Duodenal mucosa (tissue), 2 donors: ENCODE measurements at regions not wholly inside any gene's neighbourhood (a gene's known extent, or its start where the extent isn't known, plus 50 kb on each side); places are given as distances from the start of the nearest gene placed in this dataset.
"Not testable (repeated sequence)": the region's sequence is repeated elsewhere in the genome, so short reads cannot be mapped to it uniquely, and the experiment has no call there.

Experiments
- H3K27ac ChIP-seq: one replicate; pipeline ENCODE4 v1.7.0; 2013; ENCODE audit warnings: low read depth, low read length
- H3K27me3 ChIP-seq, 2 donors: one replicate each; pipeline ENCODE4 v1.7.0; 2013; ENCODE audit warnings: low read length in 2 of 2, control low read depth in 1 of 2; ENCODE audit not compliant: insufficient read depth in 2 of 2, control insufficient read depth in 1 of 2
- H3K36me3 ChIP-seq, 2 donors: one replicate each; pipeline ENCODE4 v1.7.0; 2013; ENCODE audit warnings: low read length in 2 of 2, control low read depth in 1 of 2; ENCODE audit not compliant: insufficient read depth in 2 of 2, control insufficient read depth in 1 of 2
- H3K4me1 ChIP-seq, 2 donors: one replicate each; pipeline ENCODE4 v1.7.0; 2013; ENCODE audit warnings: low read length in 2 of 2, control low read depth in 1 of 2; ENCODE audit not compliant: insufficient read depth in 2 of 2, control insufficient read depth in 1 of 2
- H3K4me3 ChIP-seq, 2 donors: one replicate each; pipeline ENCODE4 v1.7.0; 2013; ENCODE audit warnings: low read length in 2 of 2, low read depth in 1 of 2
- H3K9ac ChIP-seq, 2 donors: one replicate each; pipeline ENCODE4 v1.7.0; 2013; ENCODE audit warnings: low read length in 2 of 2, low read depth in 1 of 2
- H3K9me3 ChIP-seq, 2 donors: one replicate each; pipeline ENCODE4 v1.7.0; 2013; ENCODE audit warnings: low read length in 2 of 2, control low read depth in 1 of 2; ENCODE audit not compliant: control insufficient read depth in 1 of 2

- not testable (repeated sequence) for H3K36me3 ChIP-seq, H3K27me3 ChIP-seq, H3K27ac ChIP-seq, H3K9ac ChIP-seq, H3K4me3 ChIP-seq, H3K4me1 ChIP-seq, H3K9me3 ChIP-seq
Observed at GRCh38 chr16:16508344-16508743, 129.4 kb downstream of the NPIPA7 start.

- not testable (repeated sequence) for H3K9me3 ChIP-seq, H3K4me3 ChIP-seq, H3K27ac ChIP-seq, H3K36me3 ChIP-seq, H3K4me1 ChIP-seq, H3K9ac ChIP-seq, H3K27me3 ChIP-seq
Observed at GRCh38 chr16:16519395-16519794, 140.5 kb downstream of the NPIPA7 start.

GRCh38 chr16:16521239-16522002 lies 142.5 kb downstream of the NPIPA7 start:
- H3K27me3 ChIP-seq, H3K4me3 ChIP-seq, H3K9ac ChIP-seq, H3K27ac ChIP-seq, H3K9me3 ChIP-seq, H3K36me3 ChIP-seq, H3K4me1 ChIP-seq: not testable (repeated sequence)

- not testable (repeated sequence) for H3K4me1 ChIP-seq, H3K4me3 ChIP-seq, H3K9me3 ChIP-seq, H3K36me3 ChIP-seq, H3K27ac ChIP-seq, H3K9ac ChIP-seq, H3K27me3 ChIP-seq
Observed at GRCh38 chr16:16526998-16527397, 148.1 kb downstream of the NPIPA7 start.

DNA sequence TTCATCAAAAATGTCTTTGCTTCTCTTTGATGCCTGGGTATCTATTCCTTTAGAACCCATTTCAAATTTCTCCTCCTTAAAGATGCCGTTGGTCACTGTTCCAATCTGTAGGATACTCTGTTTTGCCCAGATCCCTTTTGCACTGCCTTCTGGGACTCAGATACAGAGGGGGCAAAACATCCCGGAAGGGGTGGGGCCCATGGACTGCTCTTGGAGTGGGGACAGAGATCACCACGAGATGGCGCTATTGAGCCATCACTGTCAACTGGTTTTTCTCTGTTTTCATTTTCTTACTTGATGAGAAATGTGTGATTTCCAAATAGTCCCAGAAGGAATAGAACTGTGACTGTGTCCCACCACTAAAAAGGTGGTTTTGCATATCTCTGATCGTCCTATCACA lies 151.8 kb downstream of the NPIPA7 start:
- H3K27me3 ChIP-seq, H3K4me3 ChIP-seq, H3K36me3 ChIP-seq, H3K9ac ChIP-seq, H3K9me3 ChIP-seq, H3K27ac ChIP-seq, H3K4me1 ChIP-seq: not testable (repeated sequence)

GRCh38 chr16:16535565-16535964 lies 156.6 kb downstream of the NPIPA7 start:
- not testable (repeated sequence) for H3K27me3 ChIP-seq, H3K27ac ChIP-seq, H3K36me3 ChIP-seq, H3K4me3 ChIP-seq, H3K9ac ChIP-seq, H3K9me3 ChIP-seq, H3K4me1 ChIP-seq

GRCh38 chr16:16536151-16536550 lies 157.2 kb downstream of the NPIPA7 start:
- not testable (repeated sequence) for H3K27ac ChIP-seq, H3K9me3 ChIP-seq, H3K36me3 ChIP-seq, H3K4me1 ChIP-seq, H3K4me3 ChIP-seq, H3K27me3 ChIP-seq, H3K9ac ChIP-seq

DNA sequence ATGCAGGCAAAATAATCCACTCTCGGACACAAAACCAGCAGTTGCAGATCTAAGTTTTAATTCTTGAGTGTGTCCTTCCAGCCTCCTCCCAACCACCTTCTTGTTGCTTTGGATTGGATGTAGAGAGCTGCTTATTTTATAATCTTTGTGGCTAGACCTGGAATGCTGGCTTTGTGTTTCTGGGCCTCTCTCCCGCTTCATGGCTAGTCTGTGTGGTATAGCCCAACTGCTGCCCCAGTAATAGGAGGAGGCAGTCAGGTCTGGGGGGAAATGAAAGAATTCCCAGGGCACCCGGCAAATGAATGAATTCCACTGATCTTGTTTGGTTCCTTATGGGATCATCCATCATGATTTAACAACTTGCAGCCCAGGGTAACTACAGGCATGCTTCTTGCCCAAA lies 170.8 kb downstream of the NPIPA7 start:
- H3K9me3 ChIP-seq, H3K9ac ChIP-seq, H3K27ac ChIP-seq: not testable (repeated sequence)

DNA sequence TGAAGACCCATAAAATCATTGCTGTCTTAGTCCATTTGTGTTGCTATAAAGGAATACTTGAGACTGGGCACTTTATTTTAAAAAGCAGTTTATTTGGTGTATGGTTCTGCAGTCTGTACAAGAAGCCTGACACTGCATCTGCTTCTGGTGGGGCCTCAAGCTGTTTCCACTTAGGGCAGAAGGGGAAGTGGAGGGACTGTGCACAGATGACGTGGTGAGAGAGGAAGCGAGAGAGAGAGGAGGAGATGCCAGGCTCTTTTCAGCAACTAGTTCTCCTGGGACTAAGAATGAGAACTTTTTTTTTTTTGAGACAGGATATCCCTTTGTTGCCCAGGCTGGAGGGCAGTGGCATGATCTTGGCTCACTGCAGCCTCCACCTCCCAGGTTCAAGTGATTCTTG lies 171.9 kb downstream of the NPIPA7 start:
- not testable (repeated sequence) for H3K4me1 ChIP-seq, H3K4me3 ChIP-seq, H3K36me3 ChIP-seq, H3K27ac ChIP-seq, H3K9ac ChIP-seq, H3K27me3 ChIP-seq, H3K9me3 ChIP-seq

More for the DNA sequence above, 170.8 kb downstream of the NPIPA7 start:
- H3K36me3 ChIP-seq, H3K4me1 ChIP-seq, H3K4me3 ChIP-seq, H3K27me3 ChIP-seq: not testable (repeated sequence)

GRCh38 chr16:16552819-16553340 lies 173.9 kb downstream of the NPIPA7 start:
- not testable (repeated sequence) for H3K4me3 ChIP-seq, H3K36me3 ChIP-seq, H3K9me3 ChIP-seq, H3K9ac ChIP-seq, H3K27me3 ChIP-seq, H3K27ac ChIP-seq, H3K4me1 ChIP-seq
